K562 (cell line): ENCODE measurements at regions not wholly inside any gene's neighbourhood (a gene's known extent, or its start where the extent isn't known, plus 50 kb on each side); places are given as distances from the start of the nearest gene placed in this dataset.

ENCODE experiments used
- ATAC-seq: fragments of 200-7000 bp; cut with Tn5 transposase; 3 replicates; pipeline ENCODE4 v1.9.1; 2020; ENCODE audit warnings: moderate library complexity
- BruUV-seq: library from RNA; stranded (reverse); fragments of 400-500 nt; replicated peaks from 2 replicates; lab custom pipeline; 2021; lab: Mats Ljungman, UMichigan
- CTCF ChIA-PET: fragments of 300-600 bp; formaldehyde crosslinking; extraction: SDS; loops from one replicate; lab custom pipeline; 2021; ENCODE audit warnings: low intra/inter-chr PET ratio; lab: Yijun Ruan, JAX
- POLR2A ChIA-PET: fragments of 300-600, 350-650 bp; sonication (Branson Sonifier 250); formaldehyde crosslinking; extraction: SDS; loops from one replicate; lab custom pipeline; 2021; ENCODE audit warnings: antibody characterized with exemption, inconsistent platforms; lab: Yijun Ruan, JAX
- DNase-seq, 4 experiments: peaks; one replicate each; pipeline versions ENCODE4 v3.0.0 to v3.0.0-alpha.2; 2011 to 2018; ENCODE audit warnings: low spot score in 3 of 4, mixed read lengths in 3 of 4; ENCODE audit errors: extremely low read depth in 1 of 4
- FAIRE-seq: peaks from 2 replicates; lab custom pipeline; 2011; peaks lifted over from hg19 to GRCh38; lab: Jason Lieb, UNC
- H2AFZ ChIP-seq: 2 replicates; pipeline ENCODE4 v1.6.0; 2011; ENCODE audit warnings: low read depth, low read length, control low read depth, inconsistent platforms
- H3K27ac ChIP-seq: fragments of 200-600 bp; 3 replicates; pipeline ENCODE4 v1.8.0; 2011; ENCODE audit warnings: low read depth, mild to moderate bottlenecking, control low read depth, inconsistent platforms, low read length, moderate library complexity, mixed read lengths; ENCODE audit errors: extremely low read depth
- H3K27me3 ChIP-seq, 2 experiments: fragments of 300-600 bp in 1 of 2; 2 replicates in 1 of 2; 3 replicates in 1 of 2; pipeline versions ENCODE4 v1.6.0 to v1.8.0; 2011; ENCODE audit warnings: inconsistent platforms in 2 of 2, low read length in 2 of 2, mild to moderate bottlenecking in 1 of 2, mixed read lengths in 1 of 2, moderate library complexity in 1 of 2; ENCODE audit not compliant: control insufficient read depth in 2 of 2, insufficient read depth in 2 of 2
- H3K36me3 ChIP-seq: fragments of 300-600 bp; 3 replicates; pipeline ENCODE4 v1.8.0; 2011; ENCODE audit warnings: mild to moderate bottlenecking, low read length, inconsistent platforms; ENCODE audit not compliant: control insufficient read depth, insufficient read depth
- H3K4me1 ChIP-seq, 2 experiments: fragments of 200-600 bp in 1 of 2; replicated peaks in 1 of 2; 2 replicates in 1 of 2; 3 replicates in 1 of 2; pipeline versions ENCODE4 v1.5.1 to v1.8.0; 2011; ENCODE audit warnings: inconsistent platforms in 2 of 2, low read length in 2 of 2, mild to moderate bottlenecking in 1 of 2, mixed read lengths in 1 of 2, moderate library complexity in 1 of 2; ENCODE audit not compliant: control insufficient read depth in 2 of 2, insufficient read depth in 2 of 2
- H3K4me2 ChIP-seq: 2 replicates; pipeline ENCODE4 v1.6.1; 2011; ENCODE audit warnings: low read length, control low read depth, inconsistent platforms, mixed read lengths; ENCODE audit not compliant: insufficient read depth
- H3K4me3 ChIP-seq: fragments of 200-600 bp; sonication (generic), shearing (Covaris generic); 2 replicates; pipeline ENCODE4 v1.5.1; 2016; ENCODE audit warnings: control low read depth, inconsistent platforms
- H3K79me2 ChIP-seq: fragments of 200-600 bp; 3 replicates; pipeline ENCODE4 v1.8.0; 2011; ENCODE audit warnings: low read length, inconsistent platforms; ENCODE audit not compliant: control insufficient read depth, insufficient read depth
- H3K9ac ChIP-seq, 2 experiments: 2 replicates each; pipeline versions ENCODE4 v1.6.0 to v1.6.1; 2011; ENCODE audit warnings: low read depth in 2 of 2, low read length in 2 of 2, control low read depth in 1 of 2, inconsistent platforms in 1 of 2, mild to moderate bottlenecking in 1 of 2, mixed read lengths in 1 of 2; ENCODE audit not compliant: insufficient read depth in 1 of 2
- H3K9me1 ChIP-seq: one replicate; pipeline ENCODE4 v1.6.0; 2011; ENCODE audit warnings: inconsistent platforms, mild to moderate bottlenecking, low read length, moderate library complexity; ENCODE audit not compliant: control insufficient read depth, insufficient read depth
- H3K9me3 ChIP-seq: replicated peaks from 2 replicates; pipeline ENCODE4 v1.5.1; 2011; ENCODE audit warnings: low read depth, low read length, inconsistent platforms; ENCODE audit not compliant: control insufficient read depth, insufficient read depth
- H4K20me1 ChIP-seq: replicated peaks from 2 replicates; pipeline ENCODE4 v1.6.1; 2011; ENCODE audit warnings: low read length, inconsistent platforms, mixed read lengths; ENCODE audit not compliant: control insufficient read depth, insufficient read depth
- ESRRB ChIP-seq: fragments of 250-450 bp; sonication (Bioruptor Pico); IDR thresholded peaks from 2 replicates; pipeline ENCODE4 v1.5.0; 2020; ENCODE audit warnings: mild to moderate bottlenecking, moderate library complexity, borderline replicate concordance
- HDAC2 ChIP-seq: fragments of 450-650 bp; IDR thresholded peaks from 2 replicates; pipeline ENCODE4 v1.6.1; 2016; ENCODE audit warnings: mild to moderate bottlenecking
- KHSRP ChIP-seq: fragments of 450-650 bp; IDR thresholded peaks from 2 replicates; pipeline ENCODE4 v1.6.1; 2017
- KLF10 ChIP-seq: fragments of 250-450 bp; sonication (Bioruptor Pico); IDR thresholded peaks from 2 replicates; pipeline ENCODE4 v1.6.1; 2021; ENCODE audit warnings: matching md5 sums
- L3MBTL2 ChIP-seq: fragments of 450-650 bp; IDR thresholded peaks from 2 replicates; pipeline ENCODE4 v1.6.1; 2016; ENCODE audit warnings: mild to moderate bottlenecking, moderate library complexity
- PURB ChIP-seq: sonication (generic); formaldehyde crosslinking; IDR thresholded peaks from 2 replicates; pipeline ENCODE4 v1.9.0; 2021; ENCODE audit warnings: low read depth, mild to moderate bottlenecking, missing genetic modification reagents
- SIX5 ChIP-seq, 2 experiments: IDR thresholded peaks; 2 replicates each; pipeline ENCODE4 v1.6.1; 2011; ENCODE audit warnings: low read length in 2 of 2, borderline replicate concordance in 1 of 2, low read depth in 1 of 2, mild to moderate bottlenecking in 1 of 2, moderate library complexity in 1 of 2; ENCODE audit not compliant: insufficient read depth in 1 of 2
- SMARCA4 ChIP-seq: fragments of 450-650 bp; IDR thresholded peaks from 2 replicates; pipeline ENCODE4 v1.6.1; 2016
- TCF7 ChIP-seq: sonication (generic); IDR thresholded peaks from 2 replicates; pipeline ENCODE4 v1.6.1; 2016; ENCODE audit warnings: antibody characterized with exemption, borderline replicate concordance
- ZBTB49 ChIP-seq: sonication (generic); formaldehyde crosslinking; IDR thresholded peaks from 2 replicates; pipeline ENCODE4 v1.8.0; 2022; ENCODE audit warnings: missing genetic modification reagents, mild to moderate bottlenecking, borderline replicate concordance
- ZC3H11A ChIP-seq: IDR thresholded peaks from 2 replicates; pipeline ENCODE4 v1.6.1; 2012; ENCODE audit warnings: low read depth, low read length, improper control_type of control experiment
- ZNF232 ChIP-seq: sonication (generic); formaldehyde crosslinking; IDR thresholded peaks from 2 replicates; pipeline ENCODE4 v1.8.0; 2022; ENCODE audit warnings: mild to moderate bottlenecking, missing genetic modification reagents
- ZNF282 ChIP-seq: sonication (generic); formaldehyde crosslinking; IDR thresholded peaks from 2 replicates; pipeline ENCODE4 v1.8.1; 2023; ENCODE audit warnings: missing genetic modification reagents
- ZNF592 ChIP-seq: fragments of 450-650 bp; IDR thresholded peaks from 2 replicates; pipeline ENCODE4 v1.6.1; 2017; ENCODE audit warnings: antibody characterized with exemption, mild to moderate bottlenecking
- WGBS: fragments of 100-300 bp; shearing (Covaris generic); methylation state at CpG from one replicate; pipeline ENCODE4 v1.1.6; 2016; ENCODE audit warnings: low coverage, mixed read lengths; ENCODE audit not compliant: insufficient coverage; ENCODE audit errors: missing lambda C conversion rate; 5-methylcytosine and 5-hydroxymethylcytosine counted together
- in situ Hi-C: fragments of 300-500 bp; cut with MboI; formaldehyde crosslinking; loops from 4 replicates; pipeline ENCODE4 v1.15.0; 2018; ENCODE audit warnings: inconsistent platforms, mixed read lengths
- intact Hi-C: fragments of 100-400 bp; cut with micrococcal nuclease; formaldehyde crosslinking; loops from 2 replicates; pipeline ENCODE4 v1.14.2; 2022

- no peak for TF ChIP-seq ZC3H11A
- TF ChIP-seq KHSRP, result no peak
- TF ChIP-seq ESRRB (CRISPR knock-in tag), result no peak
- TF ChIP-seq, all 486 proteins: peak for 0
Observed at GRCh38 chr18:78925557-78926242, 53.9 kb upstream of the SALL3 start (continued).

- Histone ChIP-seq H3K9ac (no peak overlapping the region), H4K20me1 (no peaks in the 10 kb centered on the region), H3K4me2 (no peak overlapping the region), H3K4me3 (no peak overlapping the region), H3K27ac (no peak overlapping the region), H2AFZ (no peak overlapping the region), H3K27me3 (peaks cover 7 to 60% of the 10 kb centered on the region in 2 experiments)
- ChIA-PET POLR2A (no interaction called here), CTCF (no interaction called here)
- in situ Hi-C loops, result no loop called here
- BruUV-seq, result no TSS peak
- no peak for FAIRE-seq
- 6% methylated on average over 7 of the region's 12 CpGs for WGBS
- TF ChIP-seq ZNF282, result no peak
- TF ChIP-seq ZBTB49 (CRISPR knock-in tag), result no peak
- TF ChIP-seq SMARCA4, result no peak
- TF ChIP-seq KLF10, result no peak
- no peak for TF ChIP-seq ZNF232
- TF ChIP-seq L3MBTL2, result no peak
- no peak for TF ChIP-seq HDAC2
- TF ChIP-seq SIX5 (IDR thresholded peaks at IDR 0.05; ENCODE audit: borderline replicate concordance in 1 of 2, insufficient read depth in 1 of 2, low read depth in 1 of 2, low read length in 2 of 2), result no peak
- no peak for TF ChIP-seq ZNF592
- no peak for TF ChIP-seq TCF7
- no peak for TF ChIP-seq PURB (CRISPR knock-in tag)
- TF ChIP-seq, all 486 proteins: peak for 0
- no peaks in the 10 kb centered on the region; a peak in 2 of 5 replicates for H3K4me1 ChIP-seq
- ATAC-seq, result no peak
- H3K9me3 ChIP-seq, result no peaks in the 10 kb centered on the region
- H3K9me1 ChIP-seq, result no peaks in the 10 kb centered on the region
- intact Hi-C loops, result no loop called here
- no peak for DNase-seq
- H3K79me2 ChIP-seq, result no peaks in the 10 kb centered on the region
- no peaks in the 10 kb centered on the region for H3K36me3 ChIP-seq
Observed at GRCh38 chr18:78926243-78926615, 53.4 kb upstream of the SALL3 start.
